HG03354 (cell line): ENCODE measurements at regions not wholly inside any gene's neighbourhood (a gene's known extent, or its start where the extent isn't known, plus 50 kb on each side); places are given as distances from the start of the nearest gene placed in this dataset.
"Not testable (repeated sequence)": the region's sequence is repeated elsewhere in the genome, so short reads cannot be mapped to it uniquely, and the experiment has no call there.

Experiments
- ATAC-seq: cut with Tn5 transposase; IDR thresholded peaks from one replicate; pipeline ENCODE4 v1.9.1; 2021; ENCODE audit warnings: mild to moderate bottlenecking; ENCODE audit not compliant: unreplicated experiment, poor library complexity, severe bottlenecking

DNA sequence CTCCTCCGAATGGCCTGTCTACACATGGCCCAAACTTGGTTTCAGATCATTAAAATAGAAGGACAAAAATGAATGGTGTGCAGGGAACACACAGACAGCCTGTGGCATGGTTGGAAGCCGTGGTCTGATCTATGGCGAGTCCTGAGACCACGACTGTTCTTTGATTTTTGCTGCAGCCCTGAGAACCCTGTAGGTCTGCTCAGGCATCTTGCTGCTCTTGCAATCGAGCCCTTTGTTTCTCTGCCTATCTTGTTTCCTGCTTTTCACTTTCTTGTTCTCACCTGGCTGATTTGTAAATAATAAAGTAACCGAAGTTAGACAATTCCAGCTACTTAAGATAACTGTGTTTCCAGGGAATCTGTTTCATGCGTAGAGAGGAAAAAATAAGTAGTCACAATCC is 54.1 kb upstream of the NBPF9 start:
- ATAC-seq, result not testable (repeated sequence)

DNA sequence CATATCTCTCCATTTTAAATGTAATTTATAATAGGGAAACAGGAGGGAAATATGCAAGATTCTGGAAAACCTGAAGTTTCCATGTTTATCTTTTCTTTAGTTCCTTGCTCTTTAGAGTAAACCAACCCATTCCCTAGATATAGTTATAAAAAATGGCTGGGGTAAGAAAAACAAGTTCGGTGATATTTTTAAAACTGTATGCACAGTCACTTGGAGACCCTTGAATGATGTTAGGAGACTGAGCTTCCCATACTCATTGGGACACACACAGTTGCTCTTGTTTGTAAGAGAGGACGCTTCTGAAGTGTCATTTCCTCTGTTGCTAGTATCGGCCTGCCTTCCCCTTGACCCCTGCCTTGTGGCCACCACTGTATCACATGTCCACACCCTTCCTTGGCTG is 55.0 kb upstream of the NBPF9 start:
- not testable (repeated sequence) for ATAC-seq

DNA sequence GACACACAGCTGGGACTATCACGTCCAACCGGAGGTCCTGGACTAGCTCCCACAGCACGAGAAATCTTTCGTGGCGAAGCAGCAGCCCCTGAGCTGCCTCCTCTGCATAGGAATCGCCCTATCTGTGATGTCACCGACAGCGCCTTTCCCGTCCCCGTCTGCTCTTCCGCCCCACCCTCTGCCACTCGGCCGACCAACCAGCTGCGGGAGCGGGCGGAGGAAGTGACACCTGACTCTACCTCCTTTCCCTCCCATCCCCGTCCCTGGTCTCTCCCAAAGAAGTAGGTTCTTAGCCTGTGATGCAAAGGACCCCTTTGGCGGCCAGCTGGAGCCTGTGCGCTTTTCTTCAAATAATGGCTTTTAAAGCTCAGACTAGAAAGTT is 59.7 kb upstream of the NBPF9 start:
- peak; percentile 94 for ATAC-seq

DNA sequence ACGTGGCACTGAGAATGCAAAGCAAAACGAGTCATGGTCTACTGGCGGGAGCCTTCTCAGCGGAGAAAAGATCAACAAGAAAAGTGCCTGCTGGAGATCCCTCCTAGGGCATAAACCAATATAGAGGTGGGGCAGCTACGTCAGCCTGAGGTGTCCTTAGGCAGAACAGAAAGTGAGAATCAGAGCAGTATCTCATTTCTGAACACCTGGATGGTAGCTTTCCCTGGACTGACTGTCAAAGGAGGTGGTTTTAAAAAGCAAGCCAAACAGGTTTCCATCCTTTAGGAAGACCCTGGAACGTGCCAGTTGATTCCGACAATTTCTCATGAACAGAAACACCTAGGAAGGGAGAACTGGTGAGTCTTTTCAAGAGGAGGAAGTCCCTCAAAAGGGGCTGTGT is 71.4 kb upstream of the NBPF9 start:
- not testable (repeated sequence) for ATAC-seq

DNA sequence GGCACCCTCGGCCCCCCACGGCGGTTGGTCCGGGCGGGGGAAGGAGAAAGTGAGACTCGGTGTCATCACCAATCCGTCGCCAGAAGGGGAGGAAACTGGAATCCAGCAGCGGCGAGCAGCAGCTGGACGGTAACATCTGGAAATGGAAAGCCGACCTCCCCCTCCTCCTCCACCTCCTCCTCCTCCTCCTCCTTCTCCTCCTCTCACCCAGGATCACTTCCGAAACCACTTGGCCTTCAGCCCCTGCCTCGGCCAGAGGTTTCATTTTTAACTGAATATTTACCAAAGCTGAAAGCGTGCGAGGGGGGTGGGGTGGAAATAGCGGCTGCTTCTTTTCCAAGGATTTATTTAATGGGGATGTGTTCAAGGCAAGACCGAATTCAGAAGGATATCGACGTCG is 72.5 kb upstream of the NBPF9 start:
- ATAC-seq, result not testable (repeated sequence)

DNA sequence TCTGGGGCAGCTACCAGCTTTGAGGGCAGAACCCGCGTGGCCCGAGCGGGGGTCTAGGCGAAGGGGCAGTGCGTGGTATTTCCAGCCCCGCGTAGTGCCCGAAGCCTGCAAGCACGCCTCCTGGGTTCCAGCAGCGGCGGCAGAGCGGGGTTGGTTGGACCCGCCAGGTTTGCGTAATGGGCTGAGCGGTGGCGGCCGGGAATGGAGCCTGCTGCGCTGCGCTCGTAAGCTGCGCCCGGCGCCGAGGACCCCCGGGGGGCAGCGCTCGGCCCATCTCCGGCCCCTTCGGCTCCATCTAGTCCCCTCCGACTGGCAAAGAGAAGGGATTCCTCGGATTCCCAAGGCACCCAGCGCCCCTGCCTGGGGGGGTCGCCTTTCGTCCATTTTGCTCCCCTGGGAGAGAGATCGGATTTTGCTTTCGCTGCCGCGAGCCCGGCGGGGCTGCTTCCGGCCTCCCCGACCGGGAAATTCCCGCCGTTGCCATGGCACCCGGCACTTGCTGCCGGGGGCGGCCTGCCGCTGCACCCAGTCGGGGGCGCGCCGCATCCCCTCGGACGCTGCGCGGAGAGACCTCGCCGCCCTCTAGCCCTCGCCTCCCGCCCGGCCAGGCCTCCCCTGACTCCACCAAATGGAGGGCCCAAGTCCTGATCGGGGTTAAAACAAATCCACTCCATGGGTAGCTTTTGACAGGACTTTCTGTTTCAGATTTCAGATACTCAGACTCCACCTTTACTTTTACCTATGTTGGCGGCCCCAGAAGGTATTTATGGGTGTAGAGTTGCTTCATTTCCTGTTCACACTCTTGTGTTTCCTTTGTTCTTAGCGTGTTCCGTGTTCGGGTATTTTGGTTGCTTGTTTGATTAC is 73.3 kb upstream of the NBPF9 start:
- not testable (repeated sequence) for ATAC-seq

DNA sequence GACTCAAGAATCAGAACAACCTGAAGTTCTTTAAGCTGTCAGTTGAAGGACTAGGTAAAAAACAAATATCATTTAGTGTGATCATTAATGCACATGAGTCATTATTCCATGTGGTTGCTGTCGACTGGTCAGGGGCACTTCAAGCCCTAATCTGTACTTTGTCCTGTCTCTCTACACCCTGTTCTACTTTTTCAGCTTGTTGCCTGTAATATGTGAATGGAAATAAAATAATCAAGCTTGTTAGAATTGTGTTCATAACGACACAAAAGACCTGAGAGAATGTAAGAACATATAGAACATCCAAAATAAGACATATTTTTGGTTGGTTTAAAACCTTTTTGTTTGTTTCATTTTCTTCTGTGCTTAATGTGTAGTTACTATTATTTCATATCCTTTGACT is 87.4 kb upstream of the NBPF9 start:
- not testable (repeated sequence) for ATAC-seq

DNA sequence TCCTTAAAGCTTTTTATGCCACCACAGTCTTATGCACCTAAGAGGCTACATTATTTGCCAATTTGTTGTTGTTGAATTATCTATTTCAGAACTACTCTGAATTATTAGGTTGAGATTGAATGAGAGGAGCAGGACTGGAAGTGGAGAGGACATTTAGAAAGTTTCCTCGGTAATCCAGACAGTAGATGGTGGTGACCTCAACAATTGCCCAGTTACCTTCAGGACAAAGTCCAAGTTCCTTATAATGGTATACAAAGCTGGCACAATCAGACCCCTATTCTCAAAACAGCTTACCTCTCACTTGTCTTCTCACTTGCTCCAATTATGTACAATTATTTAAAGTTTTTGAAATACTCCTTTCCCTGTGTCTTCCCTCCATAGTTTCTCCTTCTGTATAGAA is 93.3 kb upstream of the NBPF9 start:
- not testable (repeated sequence) for ATAC-seq

DNA sequence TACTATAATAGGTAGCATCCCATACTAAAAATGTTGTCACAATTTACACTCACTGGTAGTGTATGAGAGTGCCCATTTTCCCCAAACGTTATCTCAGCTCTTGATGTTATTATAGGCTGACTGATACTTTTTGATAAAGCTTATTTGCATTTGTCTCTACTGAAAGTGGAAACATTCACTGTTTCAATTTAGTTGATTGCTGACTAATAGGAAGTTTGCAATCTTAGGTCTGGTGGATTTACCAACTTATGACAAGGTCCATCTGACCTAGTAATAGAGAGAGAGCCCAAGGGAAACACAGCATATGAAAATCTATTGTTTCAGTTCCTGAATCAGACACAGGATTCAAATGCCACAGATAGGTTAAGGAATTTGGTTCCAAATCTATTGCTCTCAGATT is 97.2 kb upstream of the NBPF9 start:
- peak; percentile 68 for ATAC-seq

DNA sequence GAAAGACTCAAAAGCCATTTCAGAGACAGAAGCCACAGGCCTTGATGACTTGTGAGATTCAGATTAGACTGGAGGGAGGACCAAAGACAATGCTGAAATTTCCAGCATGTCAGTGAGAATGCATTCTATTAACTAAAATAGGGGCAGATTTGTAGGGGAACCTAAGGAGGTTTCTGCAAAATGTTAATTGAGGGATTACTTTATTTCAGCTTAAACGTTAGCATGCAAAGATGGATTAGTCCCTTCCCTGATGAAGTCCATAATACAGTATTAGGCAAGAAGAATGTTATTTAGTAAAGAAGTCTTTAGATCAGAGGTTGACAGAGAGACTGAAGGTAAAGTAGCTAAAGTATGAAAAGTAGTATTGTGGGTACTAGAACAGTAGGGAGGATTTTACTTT is 98.9 kb upstream of the NBPF9 start:
- ATAC-seq, result not testable (repeated sequence)

DNA sequence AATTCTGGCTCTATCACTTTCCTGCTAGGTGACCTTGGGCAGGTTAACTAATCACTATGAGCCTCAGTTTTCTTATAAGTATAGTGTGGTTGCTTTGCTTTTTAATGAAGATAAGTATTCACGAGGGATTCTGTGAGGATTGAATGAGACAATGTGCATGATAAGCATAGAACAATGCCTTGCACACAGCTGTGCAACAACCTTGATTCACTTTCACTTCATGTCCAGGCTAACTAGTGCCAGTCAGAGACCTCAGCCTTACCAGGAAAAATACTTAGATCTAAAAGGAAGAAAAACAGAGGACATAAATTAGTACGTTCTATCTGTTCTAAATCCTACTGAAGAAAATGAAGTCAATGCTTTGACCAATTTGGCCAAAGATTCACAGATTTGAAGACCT is 101.0 kb upstream of the NBPF9 start:
- ATAC-seq, result not testable (repeated sequence)

DNA sequence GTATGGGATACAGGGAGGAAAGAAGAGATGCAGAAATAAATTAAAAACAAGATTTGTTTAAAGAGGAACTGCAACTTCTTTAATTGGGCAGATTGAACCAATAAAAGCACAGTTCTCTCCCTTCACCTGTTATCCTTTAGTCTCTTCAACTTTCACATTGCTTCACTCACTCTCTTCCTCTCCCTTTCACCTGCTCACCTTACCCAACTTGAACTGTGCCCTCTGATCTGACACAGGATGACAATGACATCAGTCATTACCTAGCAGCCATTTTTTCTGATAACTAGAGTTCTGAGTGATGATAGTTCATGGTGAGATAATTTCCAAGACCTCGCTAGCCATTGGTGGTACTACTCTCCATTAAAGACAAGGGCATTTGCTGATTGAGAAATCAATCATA is 105.5 kb upstream of the NBPF9 start:
- not testable (repeated sequence) for ATAC-seq

DNA sequence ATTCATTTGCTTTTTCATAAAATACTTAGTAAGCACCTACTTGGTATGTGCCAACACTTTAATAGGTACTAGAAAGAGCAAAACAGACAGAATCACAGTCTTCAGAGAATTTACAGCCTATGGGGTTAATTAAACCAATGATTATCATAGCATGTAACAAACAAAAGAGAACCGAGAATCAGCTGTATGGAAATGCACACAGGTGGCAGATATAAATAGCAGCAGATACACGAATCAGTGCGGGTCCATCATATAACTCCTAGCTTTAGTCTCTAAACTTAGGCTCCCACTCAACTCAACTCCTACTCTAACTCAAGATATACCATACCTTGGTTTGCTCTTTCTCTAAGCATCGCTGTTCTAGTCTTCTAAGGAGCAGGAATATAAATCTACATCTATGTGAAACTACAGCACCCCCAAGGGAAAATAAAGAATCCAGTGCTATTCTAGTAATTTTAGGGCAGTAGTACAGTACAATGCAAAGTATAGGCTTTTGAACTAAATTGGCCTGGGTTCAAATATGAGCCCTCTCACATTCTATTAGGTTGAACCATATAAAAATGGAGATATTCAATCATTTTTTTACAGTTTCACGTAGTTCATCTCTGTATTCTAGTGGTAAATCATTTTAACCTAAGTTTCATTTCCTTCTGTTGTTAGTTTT is 108.5 kb upstream of the NBPF9 start:
- peak; percentile 87 for ATAC-seq

DNA sequence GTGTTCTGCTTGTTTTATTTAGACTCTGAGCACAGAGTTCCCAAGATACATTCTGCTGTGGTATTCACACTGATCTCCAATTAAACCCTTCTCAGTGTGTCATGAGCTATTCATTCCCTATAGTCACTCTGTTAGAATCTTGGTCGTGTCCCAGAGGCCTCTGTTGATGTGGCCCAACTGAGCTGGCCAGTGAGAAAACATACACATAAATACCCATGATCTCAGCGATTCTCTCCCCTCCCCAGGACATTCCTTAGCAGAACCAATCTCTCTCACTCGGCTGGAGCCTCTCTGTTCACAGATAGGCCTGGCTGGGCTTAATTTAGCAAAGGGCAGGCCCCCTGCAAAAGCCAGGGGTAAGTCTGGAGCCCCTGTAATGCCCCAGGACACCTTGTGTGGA is 109.6 kb upstream of the NBPF9 start:
- not testable (repeated sequence) for ATAC-seq

DNA sequence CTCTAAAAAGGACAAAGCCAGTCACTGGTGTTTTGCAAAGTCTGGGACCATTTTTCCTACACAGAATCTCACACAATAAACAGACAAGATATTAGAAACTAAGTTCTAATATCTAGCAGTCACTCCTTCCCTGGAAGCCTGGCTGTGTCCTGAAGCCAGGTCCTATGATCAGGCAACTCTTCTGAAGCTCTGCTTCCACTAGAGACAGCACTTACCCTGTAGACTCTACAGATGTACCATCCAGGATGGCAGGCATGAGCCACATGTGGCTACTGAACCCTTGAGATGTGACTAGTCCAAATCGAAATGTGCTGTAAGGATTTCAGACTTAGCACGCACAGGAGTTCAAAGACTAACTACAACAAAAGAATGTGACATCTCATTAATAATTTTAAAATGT is 110.3 kb upstream of the NBPF9 start:
- ATAC-seq, result not testable (repeated sequence)

DNA sequence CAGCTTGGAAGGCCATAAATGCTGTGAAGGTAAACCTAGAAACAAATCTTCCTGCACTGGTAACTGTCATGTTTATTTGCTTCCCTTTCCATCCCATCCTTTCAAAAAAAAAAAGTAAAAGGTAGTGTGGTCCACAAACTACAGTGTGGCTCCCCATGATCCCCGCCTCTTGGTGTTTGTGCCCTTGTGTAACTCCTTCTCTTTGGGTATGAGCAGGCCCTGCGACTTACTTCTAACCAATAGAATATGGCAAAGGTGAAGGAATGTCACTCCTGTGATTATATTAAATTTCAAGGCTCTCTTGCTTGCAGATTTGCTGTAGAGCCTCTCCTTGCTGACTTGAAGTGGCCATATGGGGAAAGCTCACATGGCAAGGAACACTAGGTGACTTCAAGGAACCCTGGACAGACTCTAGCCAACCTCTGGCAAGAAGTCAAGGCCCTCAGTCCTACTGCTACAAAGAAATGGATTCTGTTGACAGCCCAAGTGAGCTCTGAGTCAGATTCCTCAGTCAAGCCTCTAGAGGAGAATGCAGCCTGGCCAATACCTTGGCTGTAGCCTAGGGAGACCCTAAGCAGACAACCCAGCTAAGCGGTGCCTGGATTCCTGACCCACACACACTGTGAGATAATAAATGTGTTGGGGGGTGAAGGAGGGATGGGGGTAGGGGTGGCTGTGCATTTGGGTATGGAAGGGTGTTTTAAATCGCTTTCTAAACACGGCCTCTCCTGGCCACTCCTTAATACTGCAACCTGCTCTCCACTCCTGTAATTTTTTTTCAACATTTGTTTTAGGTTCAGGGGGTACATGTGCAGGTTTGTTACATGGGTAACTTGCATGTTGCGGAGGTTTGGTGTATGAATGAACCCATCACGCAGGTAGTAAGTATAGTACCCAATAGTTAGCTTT is 115.0 kb upstream of the NBPF9 start:
- ATAC-seq, result peak; percentile 41

DNA sequence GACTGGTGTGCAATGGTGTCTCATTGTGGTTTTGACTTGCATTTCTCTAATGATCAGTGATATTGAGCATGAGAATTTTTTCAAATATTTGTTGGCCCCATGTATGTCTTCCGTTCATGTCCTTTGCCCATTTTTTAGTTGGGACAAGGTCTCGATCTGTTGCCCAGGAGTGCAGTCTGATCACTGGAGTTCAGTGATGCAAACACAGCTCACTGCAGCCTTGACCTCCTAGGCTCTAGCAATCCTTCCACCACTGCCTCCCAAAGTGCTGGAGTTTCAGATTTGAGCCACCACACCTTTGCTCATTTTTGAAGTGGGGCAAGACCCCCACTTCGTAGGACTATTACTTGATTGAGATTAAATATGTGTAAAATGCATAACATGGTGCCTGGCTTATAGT is 116.2 kb upstream of the NBPF9 start:
- ATAC-seq, result not testable (repeated sequence)

DNA sequence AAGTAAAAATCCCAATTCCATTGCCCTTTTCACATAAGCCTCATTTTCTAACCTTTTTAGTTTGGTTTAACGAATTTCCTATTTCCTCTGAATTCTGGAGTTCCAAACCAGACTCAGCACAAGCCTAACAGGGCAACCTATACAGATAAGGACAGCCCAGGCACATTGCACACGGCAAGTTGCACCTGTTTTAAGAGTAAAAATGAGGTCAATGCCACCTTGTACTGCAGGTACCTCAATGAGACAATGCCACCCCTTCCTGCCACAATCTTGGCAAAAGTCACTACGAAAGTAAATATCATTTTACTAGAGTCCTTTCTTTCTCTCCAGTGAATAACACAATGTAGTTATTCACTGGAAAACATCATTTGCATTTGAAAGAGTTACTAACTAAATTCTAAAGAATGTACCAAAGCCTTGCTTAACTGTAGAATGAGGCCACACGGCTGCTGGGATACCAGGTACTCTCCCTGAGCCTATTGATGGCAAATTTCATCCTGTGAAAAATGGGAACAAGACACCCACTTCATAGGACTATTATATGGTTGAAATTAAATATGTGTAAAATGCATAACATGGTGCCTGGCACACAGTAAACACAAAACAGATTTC is 117.2 kb upstream of the NBPF9 start:
- ATAC-seq, result not testable (repeated sequence)

DNA sequence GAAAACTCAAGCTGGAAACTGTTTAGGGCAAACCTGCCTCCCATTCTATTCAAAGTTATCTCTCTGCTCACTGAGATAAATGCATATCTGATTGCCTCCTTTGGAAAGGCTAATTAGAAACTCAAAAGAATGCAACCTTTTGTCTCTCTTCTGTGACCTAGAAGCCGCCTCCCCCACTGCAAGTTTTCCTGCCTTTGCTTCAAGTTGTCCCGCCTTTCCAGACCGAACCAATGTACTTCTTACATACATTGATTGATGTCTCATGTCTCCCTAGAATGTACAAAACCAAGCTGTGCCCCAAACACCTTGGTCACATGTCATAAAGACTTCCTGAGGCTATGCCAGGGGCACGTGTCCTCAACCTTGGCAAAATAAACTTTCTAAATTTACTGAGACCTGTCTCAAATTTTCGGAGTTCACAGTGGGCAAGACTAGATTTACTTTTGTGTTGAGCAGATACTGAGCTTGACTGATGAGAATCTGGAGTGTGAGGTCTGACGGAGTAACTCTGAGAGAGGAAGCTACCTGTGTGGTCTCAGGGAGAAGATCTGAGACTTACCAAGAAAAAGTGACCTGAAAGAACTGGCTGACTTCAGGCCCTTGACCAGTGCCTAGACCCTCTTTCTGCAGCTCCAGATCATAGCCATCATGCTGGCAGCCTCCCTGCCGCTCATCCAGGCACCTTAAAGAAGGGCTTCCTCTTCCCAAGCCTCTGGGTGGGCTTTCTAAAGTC is 124.7 kb upstream of the NBPF9 start:
- not testable (repeated sequence) for ATAC-seq
